ENCODE measurements at regions not wholly inside any gene's neighbourhood (a gene's known extent, or its start where the extent isn't known, plus 50 kb on each side); places are given as distances from the start of the nearest gene placed in this dataset.

DNA sequence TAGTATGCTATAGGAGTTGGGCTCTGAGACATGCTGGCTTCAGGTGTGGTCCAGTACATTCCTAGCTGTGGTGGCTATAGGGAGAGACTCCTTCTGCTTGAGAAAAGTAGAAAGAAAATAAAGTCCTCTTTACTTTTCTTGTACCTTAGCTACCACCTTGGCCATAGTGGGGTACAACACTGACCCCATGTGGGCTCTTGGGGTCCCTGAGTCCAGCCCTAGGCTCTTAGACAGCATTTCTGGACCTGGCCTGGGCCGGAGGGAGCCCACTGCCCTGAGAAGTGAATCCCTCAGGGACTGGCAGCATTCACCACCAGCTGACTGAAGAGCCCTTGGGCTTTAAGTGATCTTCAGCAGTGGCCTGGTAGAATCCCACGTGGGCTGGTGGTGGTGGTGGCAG, 143.1 kb downstream of the SYT10 start:
- no peak overlapping the region for H3K27ac ChIP-seq
- TF ChIP-seq ZFX (IDR thresholded peaks at IDR 0.05; ENCODE audit: borderline replicate concordance): no peak
- TF ChIP-seq, protein P1, sequence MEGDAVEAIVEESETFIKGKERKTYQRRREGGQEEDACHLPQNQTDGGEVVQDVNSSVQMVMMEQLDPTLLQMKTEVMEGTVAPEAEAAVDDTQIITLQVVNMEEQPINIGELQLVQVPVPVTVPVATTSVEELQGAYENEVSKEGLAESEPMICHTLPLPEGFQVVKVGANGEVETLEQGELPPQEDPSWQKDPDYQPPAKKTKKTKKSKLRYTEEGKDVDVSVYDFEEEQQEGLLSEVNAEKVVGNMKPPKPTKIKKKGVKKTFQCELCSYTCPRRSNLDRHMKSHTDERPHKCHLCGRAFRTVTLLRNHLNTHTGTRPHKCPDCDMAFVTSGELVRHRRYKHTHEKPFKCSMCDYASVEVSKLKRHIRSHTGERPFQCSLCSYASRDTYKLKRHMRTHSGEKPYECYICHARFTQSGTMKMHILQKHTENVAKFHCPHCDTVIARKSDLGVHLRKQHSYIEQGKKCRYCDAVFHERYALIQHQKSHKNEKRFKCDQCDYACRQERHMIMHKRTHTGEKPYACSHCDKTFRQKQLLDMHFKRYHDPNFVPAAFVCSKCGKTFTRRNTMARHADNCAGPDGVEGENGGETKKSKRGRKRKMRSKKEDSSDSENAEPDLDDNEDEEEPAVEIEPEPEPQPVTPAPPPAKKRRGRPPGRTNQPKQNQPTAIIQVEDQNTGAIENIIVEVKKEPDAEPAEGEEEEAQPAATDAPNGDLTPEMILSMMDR (IDR thresholded peaks at IDR 0.05): no peak

DNA sequence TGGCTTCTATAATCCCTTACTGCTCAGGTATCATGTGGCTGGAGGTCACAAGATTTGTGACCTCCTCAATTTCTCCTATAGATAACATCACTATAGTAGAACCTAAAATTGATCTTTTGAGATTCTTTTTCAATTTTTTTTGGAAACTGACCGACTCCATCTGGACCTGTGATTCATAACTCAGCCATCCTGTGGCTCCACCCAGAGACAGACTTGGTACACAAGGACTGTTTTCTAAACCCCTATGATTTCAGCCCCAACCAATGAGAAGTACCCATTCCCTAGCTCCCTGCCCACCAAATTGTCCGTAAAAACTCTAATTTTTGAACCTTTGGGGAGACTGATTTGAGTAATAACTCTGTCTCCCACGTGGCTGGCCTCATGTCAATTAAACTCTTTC, 148.9 kb downstream of the SYT10 start:
- TF ChIP-seq, protein P1 (IDR thresholded peaks at IDR 0.05): no peak
- no peak for TF ChIP-seq ZFX (IDR thresholded peaks at IDR 0.05; ENCODE audit: borderline replicate concordance)
- no peak overlapping the region for H3K27ac ChIP-seq

DNA sequence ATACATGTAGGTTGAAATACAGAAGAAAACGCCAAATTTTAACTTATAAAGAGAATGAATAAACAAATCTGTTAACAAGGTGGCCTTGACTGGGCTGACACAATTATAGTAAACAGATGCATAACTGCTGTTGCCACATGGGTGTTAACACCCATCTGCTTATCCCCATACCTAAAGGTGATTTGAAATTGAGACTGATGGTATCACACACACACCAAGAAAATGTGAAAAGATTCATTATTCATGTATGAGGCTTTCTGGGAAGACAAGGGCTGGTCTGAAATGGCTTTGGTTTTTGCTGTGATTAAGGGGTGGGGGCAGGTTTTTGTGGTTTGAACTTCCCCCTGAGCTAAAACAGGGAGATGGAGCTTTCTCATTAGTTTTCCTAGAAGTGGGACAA, 156.6 kb downstream of the SYT10 start:
- no peak overlapping the region for H3K27ac ChIP-seq
- TF ChIP-seq ZFX (IDR thresholded peaks at IDR 0.05; ENCODE audit: borderline replicate concordance): no peak
- TF ChIP-seq, protein P1 (IDR thresholded peaks at IDR 0.05): no peak

- TF ChIP-seq, protein P1 (IDR thresholded peaks at IDR 0.05): no peak
- TF ChIP-seq ZFX (IDR thresholded peaks at IDR 0.05; ENCODE audit: borderline replicate concordance): no peak
- no peak overlapping the region for H3K27ac ChIP-seq
These were observed 162.2 kb downstream of the SYT10 start for GRCh38 chr12:33277376-33277775.

DNA sequence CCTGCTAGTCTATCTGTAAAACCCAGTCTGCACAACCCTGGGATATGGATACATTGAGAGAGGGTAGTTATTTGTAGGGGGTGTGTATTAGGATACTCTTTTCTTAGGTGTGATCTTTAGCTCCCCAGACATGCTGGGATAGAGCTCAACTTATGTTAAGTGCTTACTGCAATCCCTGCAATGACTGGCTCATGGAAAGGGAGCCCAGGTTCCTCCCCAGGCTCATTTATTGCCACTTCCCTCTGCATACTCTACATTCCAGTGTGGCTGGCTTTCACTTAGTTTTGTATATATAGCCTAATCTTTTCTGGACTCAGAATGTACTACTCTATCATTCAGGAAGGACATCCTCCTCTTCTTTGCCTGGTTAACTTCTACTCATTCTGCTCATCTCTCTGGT, 172.0 kb downstream of the SYT10 start:
- no peak overlapping the region for H3K27ac ChIP-seq
- TF ChIP-seq, protein P1 (IDR thresholded peaks at IDR 0.05): no peak
- no peak for TF ChIP-seq ZFX (IDR thresholded peaks at IDR 0.05; ENCODE audit: borderline replicate concordance)

GRCh38 chr12:33265900-33266299, 173.7 kb downstream of the SYT10 start:
- no peak overlapping the region for H3K27ac ChIP-seq
- TF ChIP-seq, protein P1 (IDR thresholded peaks at IDR 0.05): no peak
- no peak for TF ChIP-seq ZFX (IDR thresholded peaks at IDR 0.05; ENCODE audit: borderline replicate concordance)

DNA sequence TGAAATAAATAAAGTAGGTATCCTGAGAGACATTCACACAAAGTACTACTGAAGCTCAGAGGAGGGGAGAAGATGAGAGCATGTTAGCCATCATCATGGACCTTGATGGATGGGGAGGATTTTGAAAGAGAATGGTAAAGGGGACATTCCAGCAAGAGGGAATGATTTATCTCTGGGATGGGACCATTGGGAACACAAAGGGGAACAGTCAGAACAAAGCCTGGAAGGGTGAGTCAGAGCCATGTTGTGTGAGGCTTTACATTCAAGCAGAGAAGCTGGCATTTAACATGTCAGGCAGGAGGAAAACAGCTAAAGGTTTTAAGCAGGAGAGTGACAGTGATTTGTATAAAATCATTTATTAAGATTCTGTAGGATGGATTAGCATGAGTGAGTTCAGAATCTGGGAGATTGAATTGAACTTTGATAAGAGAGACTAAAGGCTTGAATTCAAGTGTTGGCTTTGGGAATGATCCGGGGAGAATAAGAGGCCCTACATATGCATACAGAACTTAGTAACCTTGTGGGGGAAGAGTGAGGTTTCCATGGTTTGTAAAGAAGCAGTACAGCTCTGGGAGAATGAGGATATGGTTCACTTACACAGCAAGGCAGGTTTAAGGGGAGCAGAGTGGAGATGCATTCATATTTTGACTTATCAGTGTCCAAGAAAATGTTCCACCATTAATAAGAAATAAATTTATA, 174.4 kb downstream of the SYT10 start:
- TF ChIP-seq, protein P1 (IDR thresholded peaks at IDR 0.05): no peak
- TF ChIP-seq ZFX (IDR thresholded peaks at IDR 0.05; ENCODE audit: borderline replicate concordance): no peak
- no peak overlapping the region for H3K27ac ChIP-seq

Data from 22Rv1 (cell line).